T-helper 2 cell treated with Interferon-gamma antibody and Interleukin-4, amounts not matched to agents 5 μg/mL and 100 μg/mL, for 36 hours (primary cell): ENCODE measurements at regions not wholly inside any gene's neighbourhood (a gene's known extent, or its start where the extent isn't known, plus 50 kb on each side); places are given as distances from the start of the nearest gene placed in this dataset.
"Not testable (repeated sequence)": the region's sequence is repeated elsewhere in the genome, so short reads cannot be mapped to it uniquely, and the experiment has no call there.

ENCODE experiments used
- DNase-seq: peaks from one replicate; pipeline ENCODE4 v3.0.0; 2021; ENCODE audit warnings: low spot score
- H3K27ac Mint-ChIP-seq: one replicate; pipeline ENCODE4 v1.8.0; 2021; ENCODE audit warnings: mild to moderate bottlenecking, mixed read lengths
- H3K27me3 Mint-ChIP-seq: one replicate; pipeline ENCODE4 v1.8.0; 2021; ENCODE audit warnings: low read depth, mixed read lengths
- H3K36me3 Mint-ChIP-seq: one replicate; pipeline ENCODE4 v1.8.0; 2021; ENCODE audit warnings: low read depth, mixed read lengths
- H3K4me1 Mint-ChIP-seq: one replicate; pipeline ENCODE4 v1.8.0; 2021; ENCODE audit warnings: low read depth, mixed read lengths
- H3K4me3 Mint-ChIP-seq: one replicate; pipeline ENCODE4 v1.8.0; 2022; ENCODE audit warnings: mild to moderate bottlenecking, moderate library complexity, mixed read lengths
- H3K9me3 Mint-ChIP-seq: one replicate; pipeline ENCODE4 v1.8.0; 2021; ENCODE audit warnings: mixed read lengths

DNA sequence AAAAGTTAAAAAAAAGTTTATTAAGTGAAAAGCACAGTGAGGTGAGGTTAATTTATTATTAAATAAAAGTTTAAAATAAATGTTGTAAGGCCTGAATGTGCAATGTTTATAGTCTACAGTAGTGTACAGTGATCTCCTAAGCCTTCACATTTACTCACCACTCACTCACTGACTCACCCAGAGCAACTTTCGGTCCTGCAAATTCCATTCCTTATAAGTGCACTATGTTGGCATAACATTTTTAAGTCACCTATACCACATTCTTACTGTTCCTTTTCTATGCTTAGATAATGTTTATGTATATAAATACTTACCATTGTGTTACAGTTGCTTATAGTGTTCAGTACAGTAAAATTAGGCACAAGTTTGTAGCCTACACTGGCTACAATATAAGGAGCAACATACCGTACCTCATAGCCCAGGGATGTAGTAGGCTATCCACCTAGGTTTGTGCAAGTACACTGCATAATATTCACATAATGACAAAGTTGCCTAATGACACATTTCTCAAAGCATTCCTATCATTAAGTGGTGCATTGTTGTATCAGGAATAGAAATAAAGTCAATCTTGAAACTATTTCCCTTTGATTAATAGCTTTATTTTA lies 426.5 kb upstream of the BRINP3 start:
- no peak for DNase-seq
- Mint-ChIP-seq H3K4me1 (no peaks in the 10 kb centered on the region), H3K27ac (no peak overlapping the region), H3K9me3 (peaks cover 18% of the 10 kb centered on the region), H3K4me3 (no peak overlapping the region), H3K27me3 (no peaks in the 10 kb centered on the region), H3K36me3 (no peaks in the 10 kb centered on the region)

DNA sequence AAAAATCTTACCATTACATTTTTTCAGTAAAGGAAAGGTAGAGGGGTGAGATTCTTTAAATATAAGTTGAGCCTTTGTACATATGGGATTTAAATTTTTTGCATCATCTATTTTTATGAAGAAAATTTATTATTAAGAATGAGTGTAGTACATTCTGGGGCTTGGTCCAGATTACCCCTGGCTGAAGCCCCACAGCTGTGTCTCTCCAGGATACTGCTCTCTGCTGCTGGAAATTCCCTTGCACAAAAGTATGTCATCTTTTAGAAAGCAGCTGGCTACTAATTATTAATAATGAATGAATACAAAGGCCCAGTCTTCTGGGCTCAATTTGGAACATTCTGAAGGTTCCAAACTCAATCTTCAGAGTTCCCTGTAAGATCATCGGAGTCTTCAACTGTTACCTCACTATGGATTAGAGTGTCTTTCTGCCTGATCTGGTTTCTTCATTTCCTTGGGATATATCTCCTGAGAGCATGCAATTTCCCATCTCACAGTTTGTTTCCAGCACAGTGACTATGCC lies 428.6 kb upstream of the BRINP3 start:
- Mint-ChIP-seq H3K9me3 (peaks cover 9% of the 10 kb centered on the region), H3K27ac (no peak overlapping the region), H3K4me1 (no peaks in the 10 kb centered on the region), H3K4me3 (no peak overlapping the region), H3K36me3 (no peaks in the 10 kb centered on the region), H3K27me3 (no peaks in the 10 kb centered on the region)
- no peak for DNase-seq

DNA sequence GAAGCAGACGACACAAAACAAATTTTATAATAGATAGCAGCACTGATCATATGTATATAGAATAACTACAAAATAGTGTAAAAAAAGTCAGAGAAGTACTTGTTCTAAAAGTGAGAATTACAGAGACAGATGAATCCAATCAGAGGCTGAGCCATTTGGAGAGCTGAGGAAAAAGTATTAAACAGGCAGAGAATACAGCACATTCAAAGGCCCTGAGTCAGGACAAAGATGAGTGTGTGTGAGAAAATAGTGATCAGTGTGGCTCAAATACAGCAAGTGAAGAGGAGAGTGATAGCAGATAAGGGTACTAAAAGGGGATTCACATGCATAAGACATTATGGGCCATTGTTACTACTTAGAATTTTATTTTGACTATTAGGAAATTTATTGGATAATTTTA lies 430.6 kb upstream of the BRINP3 start:
- Mint-ChIP-seq H3K4me1 (no peaks in the 10 kb centered on the region), H3K36me3 (no peaks in the 10 kb centered on the region), H3K27ac (no peak overlapping the region), H3K4me3 (no peak overlapping the region), H3K9me3 (peaks cover 13% of the 10 kb centered on the region), H3K27me3 (no peaks in the 10 kb centered on the region)
- DNase-seq: no peak

DNA sequence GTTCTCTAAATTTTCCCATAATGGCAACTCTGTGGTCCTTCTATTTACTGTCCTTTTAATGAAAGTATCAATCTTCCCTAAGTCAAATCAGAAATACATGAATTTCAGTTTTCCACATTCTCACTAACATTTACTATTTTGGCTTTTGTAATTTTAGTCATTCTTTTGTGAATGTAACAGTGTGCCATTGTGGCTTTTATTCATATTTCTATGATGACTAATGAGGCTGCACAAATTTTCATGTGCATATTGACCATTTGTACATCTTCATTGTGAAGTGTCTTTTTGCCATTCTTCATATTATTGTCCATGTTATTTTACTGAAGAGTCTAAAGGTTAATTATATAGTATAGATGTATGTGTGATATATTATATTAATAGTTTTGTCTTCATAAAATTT lies 431.0 kb upstream of the BRINP3 start:
- Mint-ChIP-seq H3K27ac (no peak overlapping the region), H3K36me3 (no peaks in the 10 kb centered on the region), H3K9me3 (peaks cover 14% of the 10 kb centered on the region), H3K4me1 (no peaks in the 10 kb centered on the region), H3K27me3 (no peaks in the 10 kb centered on the region), H3K4me3 (no peak overlapping the region)
- no peak for DNase-seq

DNA sequence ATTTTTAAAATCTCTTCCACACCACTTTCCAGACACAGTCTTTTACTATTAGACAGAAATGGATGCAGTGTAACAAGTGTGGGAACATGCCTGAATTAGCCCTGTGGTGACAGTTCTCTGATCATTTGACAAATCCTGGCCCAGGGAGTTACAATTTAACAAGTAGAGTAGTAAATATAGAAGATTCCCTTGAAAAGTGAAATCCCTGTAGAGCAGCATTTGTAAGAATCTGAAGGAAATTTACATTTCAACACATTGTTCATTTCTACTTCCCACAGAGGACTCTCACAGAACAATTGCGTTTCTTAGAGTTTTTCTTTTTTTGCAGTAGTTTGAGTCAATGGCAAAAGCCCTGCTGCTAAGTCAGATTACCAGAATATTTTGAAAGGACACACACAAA lies 458.3 kb upstream of the BRINP3 start:
- Mint-ChIP-seq H3K27ac (no peak overlapping the region), H3K4me3 (no peak overlapping the region), H3K36me3 (no peaks in the 10 kb centered on the region), H3K4me1 (no peaks in the 10 kb centered on the region), H3K27me3 (no peaks in the 10 kb centered on the region), H3K9me3 (peaks cover 14% of the 10 kb centered on the region)
- no peak for DNase-seq

DNA sequence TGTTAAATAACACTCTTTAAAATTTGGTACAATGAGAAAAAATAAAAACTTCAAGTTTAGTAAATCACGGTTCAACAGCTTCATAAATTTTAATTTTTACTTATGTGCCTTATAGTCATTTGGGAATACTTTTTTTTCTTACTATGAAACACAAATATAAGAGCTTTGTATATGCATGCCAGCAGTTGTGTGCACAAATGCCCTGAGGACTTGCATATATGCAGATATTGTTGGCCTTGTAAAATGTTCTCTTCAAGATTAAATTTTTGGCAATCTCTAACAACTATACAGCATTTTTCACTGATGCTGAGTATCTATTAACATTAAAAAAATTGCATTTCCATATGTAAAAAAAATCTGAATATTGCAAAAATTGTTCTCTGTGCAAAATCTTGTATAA lies 458.7 kb upstream of the BRINP3 start:
- Mint-ChIP-seq H3K27me3 (no peaks in the 10 kb centered on the region), H3K4me3 (no peak overlapping the region), H3K36me3 (no peaks in the 10 kb centered on the region), H3K9me3 (peaks cover 14% of the 10 kb centered on the region), H3K27ac (no peak overlapping the region), H3K4me1 (no peaks in the 10 kb centered on the region)
- DNase-seq: no peak

DNA sequence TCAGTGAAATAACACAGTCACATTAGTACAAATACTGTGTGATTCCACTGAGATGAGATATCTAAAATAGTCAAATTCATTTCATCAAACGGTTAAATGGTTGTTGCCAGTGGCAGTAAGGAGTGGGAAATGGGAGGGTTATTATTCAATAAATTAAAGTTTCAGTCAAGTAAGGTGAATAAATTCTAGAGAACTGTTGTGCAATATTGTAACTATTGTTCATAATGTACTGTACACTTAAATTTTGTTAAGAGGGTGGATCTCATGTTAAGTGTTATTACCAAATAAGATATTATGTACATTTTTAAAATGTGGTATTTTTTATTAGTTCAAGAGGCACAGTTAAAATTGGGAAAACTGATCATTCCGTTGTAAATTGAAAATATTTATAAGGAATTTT lies 463.3 kb upstream of the BRINP3 start:
- no peak for DNase-seq
- peaks cover 13% of the 10 kb centered on the region for H3K9me3 Mint-ChIP-seq
- H3K27ac Mint-ChIP-seq: no peak overlapping the region
- no peak overlapping the region for H3K4me3 Mint-ChIP-seq
- no peaks in the 10 kb centered on the region for H3K4me1 Mint-ChIP-seq
- H3K36me3 Mint-ChIP-seq: no peaks in the 10 kb centered on the region
- no peaks in the 10 kb centered on the region for H3K27me3 Mint-ChIP-seq

DNA sequence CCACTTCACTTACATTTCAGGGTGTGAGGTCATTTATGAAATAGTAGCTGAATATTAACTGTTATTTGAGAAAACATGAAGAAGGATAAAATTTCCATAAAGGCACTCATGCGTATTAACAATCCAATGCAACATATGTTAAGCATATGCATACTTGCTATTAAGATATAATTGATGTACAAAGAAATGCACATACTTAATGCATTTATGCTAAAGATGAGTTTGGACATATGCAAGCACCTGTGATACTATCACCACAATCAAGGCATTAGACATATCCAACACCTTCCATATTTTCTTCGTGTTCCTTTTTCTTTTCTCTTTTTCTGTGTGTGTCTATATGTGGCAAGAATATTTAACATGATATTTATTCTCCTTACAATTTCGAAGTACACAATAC lies 464.8 kb upstream of the BRINP3 start:
- Mint-ChIP-seq H3K9me3 (peaks cover 14% of the 10 kb centered on the region), H3K4me3 (no peak overlapping the region), H3K36me3 (no peaks in the 10 kb centered on the region), H3K27me3 (no peaks in the 10 kb centered on the region), H3K27ac (no peak overlapping the region), H3K4me1 (no peaks in the 10 kb centered on the region)
- no peak for DNase-seq

DNA sequence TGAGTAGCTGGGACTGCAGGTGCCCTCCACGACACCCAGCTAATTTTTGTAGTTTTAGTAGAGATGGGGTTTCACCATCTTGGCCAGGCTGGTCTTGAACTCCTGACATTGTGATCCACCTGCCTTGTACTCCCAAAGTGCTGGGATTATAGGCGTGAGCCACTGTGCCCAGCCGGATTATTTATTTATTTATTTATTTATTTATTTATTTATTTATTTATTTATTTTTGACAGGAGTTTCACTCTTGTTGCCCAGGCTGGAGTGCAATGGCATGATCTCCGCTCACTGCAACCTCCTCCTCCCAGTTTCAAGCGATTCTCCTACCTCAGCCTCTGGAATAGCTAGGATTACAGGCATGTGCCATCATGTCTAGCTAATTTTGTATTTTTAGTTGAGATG lies 466.1 kb upstream of the BRINP3 start:
- not testable (repeated sequence) for H3K9me3 Mint-ChIP-seq, H3K27me3 Mint-ChIP-seq, H3K4me3 Mint-ChIP-seq, H3K4me1 Mint-ChIP-seq, DNase-seq, H3K27ac Mint-ChIP-seq, H3K36me3 Mint-ChIP-seq

DNA sequence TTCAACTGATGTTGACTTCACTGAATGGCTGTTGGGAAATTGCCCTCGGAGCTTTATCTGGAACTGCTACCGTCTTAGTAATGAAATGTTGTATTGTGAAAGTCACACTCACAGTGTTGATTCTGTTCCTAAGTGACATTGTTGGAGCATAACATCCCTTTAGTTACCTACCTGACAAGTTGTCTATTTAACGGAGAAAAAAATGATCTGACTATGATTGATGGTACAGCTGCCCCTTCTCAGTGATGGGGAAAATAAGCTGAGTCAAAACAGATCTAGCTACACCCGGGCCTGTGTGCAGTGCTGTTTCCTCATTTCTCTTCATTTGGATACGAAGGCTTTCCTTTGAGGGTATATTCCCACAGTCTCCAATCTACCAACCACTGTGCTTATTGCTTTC lies 472.3 kb upstream of the BRINP3 start:
- no peaks in the 10 kb centered on the region for H3K36me3 Mint-ChIP-seq
- H3K4me3 Mint-ChIP-seq: no peak overlapping the region
- no peak for DNase-seq
- no peaks in the 10 kb centered on the region for H3K27me3 Mint-ChIP-seq
- H3K27ac Mint-ChIP-seq: no peak overlapping the region
- H3K9me3 Mint-ChIP-seq: peaks cover 13% of the 10 kb centered on the region
- no peaks in the 10 kb centered on the region for H3K4me1 Mint-ChIP-seq

DNA sequence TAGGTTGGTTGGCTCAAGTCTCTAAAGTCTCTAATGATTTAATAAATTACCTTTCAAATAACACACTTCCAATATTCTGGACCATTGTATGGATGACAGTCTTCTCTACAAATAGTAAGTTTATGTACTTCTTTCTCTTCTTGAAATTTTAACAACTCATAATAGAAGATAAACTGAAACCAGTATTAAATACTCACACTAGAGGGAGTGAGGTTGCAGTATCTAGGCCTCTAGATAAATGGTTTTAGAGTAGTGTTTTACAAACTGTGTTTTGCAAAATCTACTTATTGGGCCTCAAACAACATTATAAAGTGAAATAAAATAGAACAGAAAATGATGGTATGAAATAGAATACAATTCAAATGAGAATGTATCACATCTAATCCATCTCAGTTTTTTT lies 479.9 kb upstream of the BRINP3 start:
- peaks cover 19% of the 10 kb centered on the region for H3K9me3 Mint-ChIP-seq
- DNase-seq: no peak
- no peak overlapping the region for H3K4me3 Mint-ChIP-seq
- no peaks in the 10 kb centered on the region for H3K4me1 Mint-ChIP-seq
- H3K36me3 Mint-ChIP-seq: no peaks in the 10 kb centered on the region
- no peaks in the 10 kb centered on the region for H3K27me3 Mint-ChIP-seq
- no peak overlapping the region for H3K27ac Mint-ChIP-seq

DNA sequence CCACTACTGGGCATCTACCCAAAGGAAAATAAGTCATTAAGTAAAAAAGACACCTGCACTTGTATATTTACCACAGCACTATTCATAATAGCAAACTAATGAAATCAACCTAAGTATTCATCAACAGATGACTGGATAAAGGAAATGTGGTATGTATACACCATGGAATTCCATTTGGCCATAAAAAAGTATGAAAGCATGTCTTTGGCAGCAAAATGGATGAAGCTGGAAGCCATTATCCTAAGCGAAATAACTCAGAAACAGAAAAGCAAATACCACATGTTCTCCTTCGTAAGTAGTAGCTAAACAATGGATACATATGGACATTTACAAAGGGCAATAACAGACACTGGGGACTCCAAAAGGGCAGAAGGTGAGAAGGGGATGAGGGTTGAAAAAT lies 485.7 kb upstream of the BRINP3 start:
- H3K36me3 Mint-ChIP-seq: no peaks in the 10 kb centered on the region
- H3K4me1 Mint-ChIP-seq: no peaks in the 10 kb centered on the region
- DNase-seq: no peak
- no peak overlapping the region for H3K27ac Mint-ChIP-seq
- no peak overlapping the region for H3K4me3 Mint-ChIP-seq
- H3K9me3 Mint-ChIP-seq: peaks cover 12% of the 10 kb centered on the region
- no peaks in the 10 kb centered on the region for H3K27me3 Mint-ChIP-seq

DNA sequence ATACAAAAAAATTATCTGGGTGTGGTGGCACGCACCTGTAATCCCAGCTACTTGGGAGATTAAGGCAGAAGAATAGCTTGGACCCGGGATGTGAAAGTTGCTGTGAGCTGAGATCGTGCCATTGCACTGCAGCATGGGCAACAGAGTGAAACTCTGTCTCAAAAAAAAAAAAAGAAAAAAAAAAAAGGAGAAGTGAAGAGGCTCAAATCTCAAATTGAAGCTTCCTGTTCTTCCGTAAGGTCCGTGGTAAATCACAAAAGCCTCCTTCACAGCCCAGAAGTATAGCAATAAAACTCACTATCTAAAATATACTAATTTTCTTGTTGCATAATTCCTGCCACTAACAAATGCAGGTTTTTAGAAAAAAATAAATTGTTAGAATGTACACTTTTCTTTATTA lies 498.2 kb upstream of the BRINP3 start:
- no peak overlapping the region for H3K27ac Mint-ChIP-seq

DNA sequence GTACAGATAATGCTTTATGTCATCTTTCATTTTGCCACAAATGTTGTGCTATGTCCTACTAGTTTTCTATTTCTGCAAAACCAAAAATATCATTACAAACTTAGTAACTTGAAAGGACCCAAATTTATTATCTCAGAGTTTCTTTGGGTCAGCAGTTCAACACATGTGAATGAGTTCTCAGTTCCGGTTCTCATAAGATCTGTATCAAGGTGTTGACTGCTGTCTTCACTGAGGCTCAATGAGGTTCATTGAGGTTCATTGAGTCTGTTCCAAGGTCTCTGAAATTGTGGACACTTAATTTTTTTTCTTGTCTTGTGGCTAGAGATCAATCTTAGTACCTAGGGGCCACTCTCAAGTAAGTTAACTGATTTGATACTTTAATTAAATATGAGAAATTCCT lies 525.1 kb upstream of the BRINP3 start:
- H3K27me3 Mint-ChIP-seq: no peaks in the 10 kb centered on the region
- H3K4me1 Mint-ChIP-seq: no peaks in the 10 kb centered on the region
- H3K27ac Mint-ChIP-seq: no peak overlapping the region
- H3K36me3 Mint-ChIP-seq: no peaks in the 10 kb centered on the region
- DNase-seq: no peak
- peaks cover 30% of the 10 kb centered on the region for H3K9me3 Mint-ChIP-seq
- H3K4me3 Mint-ChIP-seq: no peak overlapping the region

More for the DNA sequence above, 498.2 kb upstream of the BRINP3 start:
- H3K9me3 Mint-ChIP-seq: peaks cover 10% of the 10 kb centered on the region
- H3K4me1 Mint-ChIP-seq: no peaks in the 10 kb centered on the region
- H3K36me3 Mint-ChIP-seq: no peaks in the 10 kb centered on the region
- no peak overlapping the region for H3K4me3 Mint-ChIP-seq
- H3K27me3 Mint-ChIP-seq: no peaks in the 10 kb centered on the region
- DNase-seq: no peak

DNA sequence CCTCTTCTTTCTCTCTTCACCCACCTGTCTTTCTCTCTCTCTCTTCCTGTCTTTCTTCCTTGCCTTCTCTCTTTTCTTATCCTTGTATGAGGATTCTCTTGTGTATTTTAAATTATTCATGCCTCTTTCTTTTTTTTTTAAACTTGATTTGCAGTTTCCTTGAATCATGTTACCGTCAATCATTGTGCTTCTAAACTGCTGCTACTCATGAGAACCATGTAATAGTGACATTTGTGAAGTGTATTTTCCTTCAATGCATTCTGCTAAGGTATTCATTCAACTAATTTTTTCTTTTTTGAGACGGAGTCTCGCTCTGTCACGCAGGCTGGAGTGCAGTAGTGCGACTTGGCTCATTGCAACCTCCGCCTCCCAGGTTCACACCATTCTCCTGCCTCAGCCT lies 539.1 kb upstream of the BRINP3 start:
- Mint-ChIP-seq H3K4me1 (no peaks in the 10 kb centered on the region), H3K36me3 (no peaks in the 10 kb centered on the region), H3K4me3 (no peak overlapping the region), H3K27ac (no peak overlapping the region), H3K9me3 (peaks cover 26% of the 10 kb centered on the region), H3K27me3 (no peaks in the 10 kb centered on the region)
- no peak for DNase-seq
